IMR-90 (cell line): ENCODE measurements at regions not wholly inside any gene's neighbourhood (a gene's known extent, or its start where the extent isn't known, plus 50 kb on each side); places are given as distances from the start of the nearest gene placed in this dataset.

Experiments
- ATAC-seq: fragments of 200-7000 bp; cut with Tn5 transposase; 2 replicates; pipeline ENCODE4 v1.9.1; 2020; ENCODE audit warnings: low read depth, mild to moderate bottlenecking, moderate library complexity
- BruUV-seq: library from RNA; stranded (reverse); fragments of 400-500 nt; replicated peaks from 2 replicates; lab custom pipeline; 2021; lab: Mats Ljungman, UMichigan
- CTCF ChIA-PET: fragments of 300-600 bp; formaldehyde crosslinking; extraction: SDS; loops from one replicate; lab custom pipeline; 2021; ENCODE audit warnings: antibody characterized with exemption; lab: Yijun Ruan, JAX
- POLR2A ChIA-PET: fragments of 300-600 bp; sonication (Branson Sonifier 250); formaldehyde crosslinking; loops from one replicate; lab custom pipeline; 2022; ENCODE audit warnings: antibody characterized with exemption; ENCODE audit not compliant: unreplicated experiment; lab: Charles Lee
- DNase-seq: peaks from one replicate; pipeline ENCODE4 v3.0.0; 2013
- H2AFZ ChIP-seq: replicated peaks from 2 replicates; pipeline ENCODE3; 2013; ENCODE audit warnings: low read length, mild to moderate bottlenecking; ENCODE audit not compliant: poor library complexity
- H2AK5ac ChIP-seq: 2 replicates; pipeline ENCODE4 v1.6.1; 2013; ENCODE audit warnings: low read depth, low read length, inconsistent platforms
- H2AK9ac ChIP-seq: replicated peaks from 2 replicates; pipeline ENCODE3; 2013; ENCODE audit warnings: mild to moderate bottlenecking, low read depth, low read length, moderate library complexity; ENCODE audit not compliant: poor library complexity
- H2BK120ac ChIP-seq: 2 replicates; pipeline ENCODE4 v1.6.1; 2013; ENCODE audit warnings: low read depth, low read length, inconsistent platforms
- H2BK15ac ChIP-seq: 3 replicates; pipeline ENCODE4 v1.6.1; 2013; ENCODE audit warnings: low read depth, low read length, inconsistent platforms
- H2BK20ac ChIP-seq: 2 replicates; pipeline ENCODE4 v1.6.1; 2013; ENCODE audit warnings: low read depth, mild to moderate bottlenecking, inconsistent platforms, low read length, moderate library complexity
- H2BK5ac ChIP-seq: 2 replicates; pipeline ENCODE4 v1.6.1; 2013; ENCODE audit warnings: mild to moderate bottlenecking, low read depth, low read length, inconsistent platforms; ENCODE audit not compliant: poor library complexity, severe bottlenecking
- H3K14ac ChIP-seq: replicated peaks from 2 replicates; pipeline ENCODE4 v1.6.1; 2013; ENCODE audit warnings: low read depth, low read length, inconsistent platforms
- H3K18ac ChIP-seq: 2 replicates; pipeline ENCODE4 v1.6.1; 2013; ENCODE audit warnings: low read depth, low read length, control low read depth
- H3K23ac ChIP-seq: 2 replicates; pipeline ENCODE4 v1.6.1; 2013; ENCODE audit warnings: low read depth, low read length, inconsistent platforms
- H3K27ac ChIP-seq: 2 replicates; pipeline ENCODE4 v1.5.1; 2013; ENCODE audit warnings: mild to moderate bottlenecking, control low read depth, low read length; ENCODE audit not compliant: insufficient read depth
- H3K27me3 ChIP-seq: 2 replicates; pipeline ENCODE4 v1.6.1; 2013; ENCODE audit warnings: low read length; ENCODE audit not compliant: control insufficient read depth, insufficient read depth
- H3K36me3 ChIP-seq: 2 replicates; pipeline ENCODE4 v1.6.1; 2013; ENCODE audit warnings: low read length, mixed read lengths; ENCODE audit not compliant: control insufficient read depth, insufficient read depth
- H3K4ac ChIP-seq: 2 replicates; pipeline ENCODE4 v1.6.1; 2013; ENCODE audit warnings: low read depth, low read length, inconsistent platforms
- H3K4me1 ChIP-seq: 2 replicates; pipeline ENCODE4 v1.6.1; 2013; ENCODE audit warnings: low read length, mixed read lengths; ENCODE audit not compliant: control insufficient read depth, insufficient read depth
- H3K4me2 ChIP-seq: 2 replicates; pipeline ENCODE4 v1.6.1; 2013; ENCODE audit warnings: low read depth, mild to moderate bottlenecking, control low read depth, low read length, moderate library complexity
- H3K4me3 ChIP-seq: 2 replicates; pipeline ENCODE4 v1.5.1; 2013; ENCODE audit warnings: low read depth, mild to moderate bottlenecking, control low read depth, low read length, moderate library complexity; ENCODE audit not compliant: insufficient read depth
- H3K56ac ChIP-seq: 2 replicates; pipeline ENCODE4 v1.6.1; 2013; ENCODE audit warnings: low read length, inconsistent platforms; ENCODE audit not compliant: insufficient read depth; ENCODE audit errors: extremely low read depth
- H3K79me1 ChIP-seq, 2 experiments: 2 replicates each; pipeline ENCODE4 v1.6.1; 2013; ENCODE audit warnings: low read length in 2 of 2, inconsistent platforms in 1 of 2, low read depth in 1 of 2
- H3K9ac ChIP-seq: 2 replicates; pipeline ENCODE4 v1.6.1; 2013; ENCODE audit warnings: low read depth, low read length, control low read depth
- H3K9me1 ChIP-seq: 2 replicates; pipeline ENCODE4 v1.6.1; 2013; ENCODE audit warnings: low read length, inconsistent platforms; ENCODE audit not compliant: insufficient read depth
- H3K9me3 ChIP-seq: 2 replicates; pipeline ENCODE4 v1.6.1; 2013; ENCODE audit warnings: low read length; ENCODE audit not compliant: control insufficient read depth, insufficient read depth
- H4K20me1 ChIP-seq: 2 replicates; pipeline ENCODE4 v1.6.1; 2013; ENCODE audit warnings: low read length, inconsistent platforms; ENCODE audit not compliant: insufficient read depth
- H4K5ac ChIP-seq: 2 replicates; pipeline ENCODE4 v1.6.1; 2013; ENCODE audit warnings: mild to moderate bottlenecking, low read depth, low read length, control low read depth
- H4K8ac ChIP-seq, 2 experiments: 2 replicates each; pipeline ENCODE4 v1.6.1; 2013; ENCODE audit warnings: low read depth in 2 of 2, low read length in 2 of 2, control low read depth in 1 of 2, inconsistent platforms in 1 of 2
- H4K91ac ChIP-seq: 2 replicates; pipeline ENCODE4 v1.6.1; 2013; ENCODE audit warnings: low read depth, low read length, inconsistent platforms; ENCODE audit not compliant: insufficient read depth
- BHLHE40 ChIP-seq: fragments of 150-350 bp; IDR thresholded peaks from 2 replicates; pipeline ENCODE4 v1.6.1; 2016; ENCODE audit warnings: mild to moderate bottlenecking, low read depth, low read length
- CHD1 ChIP-seq: IDR thresholded peaks from 2 replicates; pipeline ENCODE4 v1.6.1; 2012; ENCODE audit warnings: low read depth, low read length, improper control_type of control experiment
- FOS ChIP-seq: fragments of 150-350 bp; IDR thresholded peaks from 2 replicates; pipeline ENCODE4 v1.6.1; 2016; ENCODE audit warnings: low read depth, low read length
- MAFK ChIP-seq: IDR thresholded peaks from 2 replicates; pipeline ENCODE4 v1.6.1; 2012; ENCODE audit warnings: low read depth, low read length, improper control_type of control experiment
- MAZ ChIP-seq: IDR thresholded peaks from 2 replicates; pipeline ENCODE4 v1.6.1; 2012; ENCODE audit warnings: low read depth, mild to moderate bottlenecking, low read length, improper control_type of control experiment, moderate library complexity, borderline replicate concordance
- MXI1 ChIP-seq: IDR thresholded peaks from 2 replicates; pipeline ENCODE4 v1.6.1; 2012; ENCODE audit warnings: low read depth, mild to moderate bottlenecking, low read length, moderate library complexity, borderline replicate concordance
- NFE2L2 ChIP-seq: fragments of 150-350 bp; IDR thresholded peaks from 2 replicates; pipeline ENCODE4 v1.6.1; 2016; ENCODE audit warnings: low read depth, mild to moderate bottlenecking, low read length
- POLR2A ChIP-seq: IDR thresholded peaks from 2 replicates; pipeline ENCODE4 v1.6.1; 2012; ENCODE audit warnings: mild to moderate bottlenecking, low read depth, low read length
- RAD21 ChIP-seq: IDR thresholded peaks from 2 replicates; pipeline ENCODE4 v1.6.1; 2012; ENCODE audit warnings: low read length, improper control_type of control experiment
- RCOR1 ChIP-seq: IDR thresholded peaks from 2 replicates; pipeline ENCODE4 v1.6.1; 2012; ENCODE audit warnings: mild to moderate bottlenecking, low read length, improper control_type of control experiment; ENCODE audit not compliant: insufficient replicate concordance
- RFX5 ChIP-seq: IDR thresholded peaks from 2 replicates; pipeline ENCODE4 v1.8.0; 2012; ENCODE audit warnings: low read depth, mild to moderate bottlenecking, low read length, moderate library complexity
- SMC3 ChIP-seq: fragments of 150-350 bp; IDR thresholded peaks from 2 replicates; pipeline ENCODE4 v1.6.1; 2016; ENCODE audit warnings: low read depth, mild to moderate bottlenecking, antibody characterized with exemption, low read length, moderate library complexity
- WGBS, 2 experiments: methylation state at CpG; one replicate each; pipeline versions ENCODE4 v1.1.5 to v1.1.7; 2013; ENCODE audit warnings: missing lambda C conversion rate in 2 of 2; ENCODE audit not compliant: insufficient read length in 1 of 2; ENCODE audit errors: extremely low coverage in 2 of 2; 5-methylcytosine and 5-hydroxymethylcytosine counted together
- dilution Hi-C: fragments of 300-500 bp; cut with HindIII; formaldehyde crosslinking; loops from one replicate; pipeline ENCODE4 v1.14.3; 2018; ENCODE audit warnings: low sequenced_read_pairs; ENCODE audit not compliant: unreplicated experiment
- in situ Hi-C: fragments of 300-500 bp; cut with MboI; formaldehyde crosslinking; loops from 3 replicates; pipeline ENCODE4 v1.14.3; 2019; ENCODE audit warnings: low sequenced_read_pairs, inconsistent platforms, mixed read lengths
- intact Hi-C: fragments of 100-400 bp; cut with micrococcal nuclease; formaldehyde crosslinking; loops from 2 replicates; pipeline ENCODE4 v1.10.0; 2022
- TF ChIP-seq, protein P1 (sequence below): fragments of 150-350 bp; IDR thresholded peaks from 2 replicates; pipeline ENCODE4 v1.6.1; 2017; ENCODE audit warnings: mild to moderate bottlenecking, antibody characterized with exemption, low read length, low read depth
- TF ChIP-seq, protein P2 (sequence below): conservative IDR thresholded peaks from 2 replicates; pipeline ENCODE4 v1.5.1; 2012; ENCODE audit warnings: mild to moderate bottlenecking, low read depth, low read length, improper control_type of control experiment

DNA sequence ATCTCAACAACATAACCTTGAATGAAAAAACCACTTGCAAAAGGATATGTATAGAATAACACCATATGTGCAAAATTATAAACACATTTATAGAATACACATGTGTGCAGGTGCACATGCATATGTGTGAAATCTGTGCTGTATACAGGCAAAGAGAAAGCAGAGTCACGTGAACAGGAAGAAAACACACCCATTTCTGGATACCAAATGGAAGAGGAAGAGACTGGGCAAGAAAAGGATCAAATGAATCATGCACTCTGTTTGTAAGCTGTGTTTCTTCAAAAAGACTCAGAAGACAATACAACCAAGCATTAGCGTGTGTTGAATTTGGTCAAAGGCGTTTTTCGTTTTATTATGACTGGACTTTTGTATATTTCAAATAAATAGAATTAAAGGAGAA is 111.3 kb upstream of the ERG start:
- Histone ChIP-seq H3K23ac (no peak overlapping the region), H2AK9ac (no peak overlapping the region), H2AK5ac (no peak overlapping the region), H3K27ac (no peak overlapping the region), H2AFZ (no peak overlapping the region), H3K4ac (no peak overlapping the region), H3K4me3 (no peak overlapping the region), H2BK5ac (no peak overlapping the region), H3K4me1 (no peaks in the 10 kb centered on the region), H2BK120ac (no peak overlapping the region), H3K18ac (no peak overlapping the region), H3K4me2 (no peak overlapping the region), H4K8ac (no peak overlapping the region), H4K5ac (no peak overlapping the region), H3K56ac (no peak overlapping the region), H3K36me3 (no peaks in the 10 kb centered on the region), H3K14ac (no peak overlapping the region), H3K79me1 (no peaks in the 10 kb centered on the region), H3K9me3 (no peaks in the 10 kb centered on the region), H3K27me3 (peaks cover 28% of the 10 kb centered on the region), H4K20me1 (no peaks in the 10 kb centered on the region), H2BK20ac (no peak overlapping the region), H4K91ac (no peak overlapping the region), H2BK15ac (no peak overlapping the region), H3K9ac (no peak overlapping the region), H3K9me1 (no peaks in the 10 kb centered on the region)
- ChIA-PET POLR2A (no interaction called here), CTCF (interaction anchor here (0.6 kb wide), 1 partner anchor 12 kb away, joined by 5 read pairs; no protein-coding TSS in a partner anchor)
- in situ Hi-C loops: no loop called here
- ATAC-seq (no peak), DNase-seq (no peak)
- intact Hi-C loops: no loop called here
- BruUV-seq: no TSS peak
- dilution Hi-C loops: no loop called here
- WGBS, 2 experiments: no CpG with 5 or more reads among the region's 4 CpGs
- TF ChIP-seq CHD1: no peak
- TF ChIP-seq RAD21: no peak
- no peak for TF ChIP-seq RFX5
- no peak for TF ChIP-seq MAZ
- no peak for TF ChIP-seq MXI1
- TF ChIP-seq, protein P1, sequence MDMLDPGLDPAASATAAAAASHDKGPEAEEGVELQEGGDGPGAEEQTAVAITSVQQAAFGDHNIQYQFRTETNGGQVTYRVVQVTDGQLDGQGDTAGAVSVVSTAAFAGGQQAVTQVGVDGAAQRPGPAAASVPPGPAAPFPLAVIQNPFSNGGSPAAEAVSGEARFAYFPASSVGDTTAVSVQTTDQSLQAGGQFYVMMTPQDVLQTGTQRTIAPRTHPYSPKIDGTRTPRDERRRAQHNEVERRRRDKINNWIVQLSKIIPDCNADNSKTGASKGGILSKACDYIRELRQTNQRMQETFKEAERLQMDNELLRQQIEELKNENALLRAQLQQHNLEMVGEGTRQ: no peak
- TF ChIP-seq FOS: no peak
- no peak for TF ChIP-seq BHLHE40
- TF ChIP-seq, protein P2, sequence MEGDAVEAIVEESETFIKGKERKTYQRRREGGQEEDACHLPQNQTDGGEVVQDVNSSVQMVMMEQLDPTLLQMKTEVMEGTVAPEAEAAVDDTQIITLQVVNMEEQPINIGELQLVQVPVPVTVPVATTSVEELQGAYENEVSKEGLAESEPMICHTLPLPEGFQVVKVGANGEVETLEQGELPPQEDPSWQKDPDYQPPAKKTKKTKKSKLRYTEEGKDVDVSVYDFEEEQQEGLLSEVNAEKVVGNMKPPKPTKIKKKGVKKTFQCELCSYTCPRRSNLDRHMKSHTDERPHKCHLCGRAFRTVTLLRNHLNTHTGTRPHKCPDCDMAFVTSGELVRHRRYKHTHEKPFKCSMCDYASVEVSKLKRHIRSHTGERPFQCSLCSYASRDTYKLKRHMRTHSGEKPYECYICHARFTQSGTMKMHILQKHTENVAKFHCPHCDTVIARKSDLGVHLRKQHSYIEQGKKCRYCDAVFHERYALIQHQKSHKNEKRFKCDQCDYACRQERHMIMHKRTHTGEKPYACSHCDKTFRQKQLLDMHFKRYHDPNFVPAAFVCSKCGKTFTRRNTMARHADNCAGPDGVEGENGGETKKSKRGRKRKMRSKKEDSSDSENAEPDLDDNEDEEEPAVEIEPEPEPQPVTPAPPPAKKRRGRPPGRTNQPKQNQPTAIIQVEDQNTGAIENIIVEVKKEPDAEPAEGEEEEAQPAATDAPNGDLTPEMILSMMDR: no peak
- TF ChIP-seq RCOR1: no peak
- TF ChIP-seq SMC3: no peak
- no peak for TF ChIP-seq POLR2A
- no peak for TF ChIP-seq NFE2L2
- no peak for TF ChIP-seq MAFK
